ENCODE measurements at regions not wholly inside any gene's neighbourhood (a gene's known extent, or its start where the extent isn't known, plus 50 kb on each side); places are given as distances from the start of the nearest gene placed in this dataset.

DNA sequence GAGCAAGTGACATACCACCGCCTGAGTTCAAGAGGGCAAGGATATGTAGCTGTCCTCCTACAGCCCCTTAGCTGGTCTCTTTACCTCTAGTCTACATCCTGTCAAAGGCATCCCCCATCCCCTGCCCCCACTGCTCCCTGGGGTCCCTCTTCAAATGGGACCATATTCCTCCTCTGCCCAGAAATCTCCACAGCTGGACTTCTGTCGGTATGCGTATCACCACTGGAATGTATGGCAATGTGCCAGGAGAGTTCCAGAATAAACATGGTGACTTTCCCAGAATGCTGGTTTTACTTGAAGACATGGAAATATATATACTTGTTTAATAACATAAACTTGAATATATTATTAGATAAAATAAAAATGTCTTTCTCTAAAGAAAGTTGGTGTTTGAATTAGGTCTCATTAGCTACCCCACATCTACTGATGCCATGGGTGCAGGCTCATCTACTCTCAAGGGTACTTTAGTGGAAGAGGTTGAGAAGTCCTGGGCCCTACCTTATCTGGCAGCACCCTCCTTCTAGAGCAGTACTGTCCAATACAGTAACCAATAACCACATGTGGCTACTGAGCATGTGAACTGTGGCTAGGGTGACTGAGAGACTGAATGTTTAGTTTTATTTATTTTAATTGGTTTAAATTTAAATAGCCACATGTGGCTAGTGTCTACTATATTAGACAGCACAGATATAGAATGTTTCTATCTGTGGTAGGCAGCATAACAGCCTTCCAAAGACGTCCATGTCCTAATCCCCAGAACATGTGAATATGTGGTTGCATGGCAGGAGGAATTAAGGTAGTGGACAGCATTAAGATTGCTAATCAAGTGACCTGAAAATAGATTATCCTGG lies 181.7 kb upstream of the SLC30A5 start:
- DNase-seq = no peak

DNA sequence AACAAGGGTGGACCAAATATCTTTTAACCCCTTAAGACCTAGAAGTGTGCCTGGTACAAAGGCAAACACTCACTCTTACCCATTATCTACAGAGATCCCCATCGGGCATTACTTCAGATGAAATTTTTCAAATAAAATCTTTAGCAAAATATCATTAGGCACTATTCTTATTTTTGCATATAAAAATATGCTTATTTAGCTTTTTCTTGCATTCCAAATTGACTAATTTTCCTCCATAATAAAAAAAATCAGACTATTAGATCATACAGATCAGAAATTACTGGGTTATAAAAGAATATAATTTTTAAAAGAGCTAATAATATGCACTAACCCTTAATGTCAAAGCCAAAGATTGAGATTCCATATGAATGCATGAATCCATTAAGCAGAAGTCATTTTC lies 178.7 kb upstream of the SLC30A5 start:
- no peak for DNase-seq

DNA sequence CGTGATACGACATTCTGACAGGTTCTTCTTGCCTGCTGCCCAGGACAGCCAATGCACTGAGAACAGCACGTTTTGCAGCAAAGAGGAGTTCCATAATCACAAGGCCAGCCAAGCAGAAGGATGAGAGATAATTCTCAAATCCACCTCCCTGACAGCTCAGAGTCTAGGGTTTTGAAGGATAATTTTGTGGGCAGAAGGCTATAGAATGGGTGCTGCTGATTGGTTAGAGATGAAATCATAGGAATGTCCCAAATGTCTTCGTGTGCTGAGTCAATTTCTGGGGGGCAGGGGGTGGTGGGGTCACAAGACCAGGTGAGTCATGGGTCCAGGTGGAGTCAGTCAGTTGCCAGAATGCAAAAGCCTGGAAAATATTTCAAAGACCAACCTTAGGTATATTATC lies 175.5 kb upstream of the SLC30A5 start:
- no peak for DNase-seq

DNA sequence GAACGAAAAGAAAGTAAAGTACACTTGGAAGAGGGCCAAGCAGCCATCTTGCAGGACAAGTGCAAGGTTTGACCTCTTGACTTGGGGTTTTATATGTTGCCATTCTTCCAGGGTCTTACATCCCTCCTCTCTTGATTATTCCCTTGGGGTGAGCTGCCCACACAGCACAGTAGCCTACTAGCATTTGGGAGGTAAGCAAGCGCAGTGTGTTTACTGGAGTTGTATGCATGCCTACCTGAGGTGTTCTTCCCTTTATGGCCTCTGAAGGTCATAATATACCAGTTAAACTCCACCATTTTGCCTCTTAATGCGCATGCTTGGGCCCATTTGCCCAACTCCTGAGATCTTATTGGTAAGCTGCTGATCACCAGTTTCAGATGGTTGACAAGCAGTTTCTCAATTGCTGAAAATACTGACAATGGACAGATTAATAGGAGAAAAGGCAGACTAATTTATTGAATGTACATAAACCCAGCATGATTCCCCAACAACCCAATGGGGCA lies 173.8 kb upstream of the SLC30A5 start:
- DNase-seq = no peak

DNA sequence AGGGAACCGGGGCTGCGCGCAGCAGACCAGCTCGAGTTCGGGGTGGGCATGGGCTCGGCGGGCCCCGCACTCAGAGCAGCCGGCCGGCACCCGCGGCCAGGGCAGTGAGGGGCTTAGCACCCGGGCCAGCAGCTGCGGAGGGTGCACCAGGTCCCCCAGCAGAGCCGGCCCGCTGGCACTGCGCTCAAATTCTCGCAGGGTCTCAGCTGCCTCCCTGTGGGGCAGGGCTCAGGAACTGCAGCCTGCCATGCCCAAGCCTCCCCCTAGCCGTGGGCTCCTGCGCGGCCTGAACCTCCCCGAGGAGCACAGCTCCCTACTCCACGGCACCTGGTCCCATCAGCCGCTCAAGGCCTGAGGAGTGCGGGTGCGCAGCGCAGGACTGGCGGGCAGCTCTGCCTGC lies 172.9 kb upstream of the SLC30A5 start:
- DNase-seq = no peak

DNA sequence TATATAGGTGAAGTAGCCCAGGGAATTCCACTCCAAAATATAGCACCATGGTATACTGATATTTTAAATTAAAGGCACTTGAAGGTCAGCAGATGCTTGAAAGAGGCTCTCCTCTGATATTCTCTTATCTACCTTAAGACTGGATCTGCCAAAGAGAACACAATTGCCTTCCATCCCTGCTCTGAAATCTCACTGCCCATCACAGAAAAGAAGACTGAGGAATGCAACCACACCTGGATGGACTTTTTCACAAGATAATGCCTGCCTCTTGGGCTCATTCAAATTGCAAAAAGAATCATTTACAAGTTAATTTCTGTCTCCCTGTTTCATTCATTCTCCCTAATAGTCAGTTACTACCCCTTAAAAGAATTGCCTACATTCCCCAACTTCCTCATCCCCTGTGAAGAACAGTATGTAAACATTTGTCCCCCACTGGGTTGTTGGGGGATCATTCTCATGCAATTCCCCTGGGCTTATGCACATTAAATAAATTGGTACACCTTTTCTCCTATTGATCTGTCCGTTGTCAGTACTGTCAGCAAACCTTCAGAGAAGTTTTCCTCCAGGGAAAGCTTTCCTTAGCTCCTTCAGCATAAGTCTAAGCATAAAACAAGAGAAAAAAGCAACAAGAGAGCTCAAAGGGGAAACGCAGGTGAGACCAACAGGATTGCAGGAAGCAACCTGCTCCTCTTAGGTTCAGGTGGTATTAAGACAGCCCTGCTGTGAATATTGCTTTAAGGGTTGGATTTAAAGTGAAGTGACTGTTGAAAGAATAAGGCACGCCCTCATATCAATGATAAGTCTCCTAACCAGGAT lies 171.4 kb upstream of the SLC30A5 start:
- no peak for DNase-seq

DNA sequence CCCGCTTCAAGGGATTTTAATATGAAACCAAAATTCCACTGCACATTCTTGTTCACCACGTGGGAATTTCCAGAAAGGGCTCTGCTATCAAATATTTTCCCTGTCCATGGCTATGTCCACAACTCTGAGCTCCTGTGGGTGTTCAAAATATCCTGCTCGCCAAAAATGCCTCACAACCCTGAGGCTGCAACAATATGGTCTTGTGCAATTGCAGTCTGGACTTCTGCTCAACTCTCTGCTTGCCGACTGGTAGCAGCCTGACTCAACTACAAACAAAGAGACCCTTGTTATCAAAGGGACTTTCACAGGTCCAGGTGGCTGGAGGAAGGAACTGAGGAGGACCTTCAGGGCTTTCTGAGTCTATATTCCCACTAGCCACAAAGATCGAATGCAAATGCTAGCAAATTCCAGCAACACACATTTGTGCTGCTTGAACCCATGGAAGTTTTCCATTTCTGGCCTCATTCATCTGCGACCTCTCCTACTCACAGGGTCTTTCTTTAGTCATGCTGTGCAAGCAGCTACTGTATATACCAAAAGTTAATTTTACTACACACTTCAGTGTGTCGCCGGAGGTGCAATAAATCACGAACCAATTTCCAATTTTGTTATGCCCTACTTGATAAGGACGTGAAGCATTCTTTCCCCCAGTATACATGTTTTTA lies 169.2 kb upstream of the SLC30A5 start:
- no peak for DNase-seq

DNA sequence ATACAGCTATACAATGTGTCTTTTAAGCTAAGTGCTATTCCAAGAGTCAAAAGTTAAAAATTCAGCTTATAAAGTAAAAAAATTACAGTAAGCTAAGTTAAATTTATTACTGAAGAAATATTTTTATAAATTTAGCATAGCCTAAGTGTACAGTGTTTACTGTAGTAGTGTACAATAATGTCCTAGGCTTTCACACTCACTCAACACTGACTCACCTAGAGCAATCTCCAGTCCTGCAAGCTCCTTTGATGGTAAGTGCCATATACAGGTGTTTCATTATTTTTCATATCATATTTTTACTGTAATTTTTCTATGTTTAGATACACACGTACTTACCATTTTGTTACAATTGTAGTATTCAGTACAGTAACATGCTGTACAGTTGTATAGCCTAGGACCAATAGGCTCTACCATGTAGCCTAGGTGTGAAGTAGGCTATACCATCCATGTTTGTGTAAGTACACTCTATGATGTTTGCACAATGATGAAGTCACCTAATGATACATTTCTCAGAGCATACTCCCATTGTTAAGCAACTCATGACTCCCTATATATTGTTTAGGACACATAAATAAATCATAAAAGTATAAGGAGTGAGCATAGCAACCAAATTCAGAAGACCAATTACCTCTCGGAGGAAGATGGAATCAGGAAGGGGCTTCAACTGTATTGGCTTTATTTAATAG lies 165.1 kb upstream of the SLC30A5 start:
- no peak for DNase-seq

DNA sequence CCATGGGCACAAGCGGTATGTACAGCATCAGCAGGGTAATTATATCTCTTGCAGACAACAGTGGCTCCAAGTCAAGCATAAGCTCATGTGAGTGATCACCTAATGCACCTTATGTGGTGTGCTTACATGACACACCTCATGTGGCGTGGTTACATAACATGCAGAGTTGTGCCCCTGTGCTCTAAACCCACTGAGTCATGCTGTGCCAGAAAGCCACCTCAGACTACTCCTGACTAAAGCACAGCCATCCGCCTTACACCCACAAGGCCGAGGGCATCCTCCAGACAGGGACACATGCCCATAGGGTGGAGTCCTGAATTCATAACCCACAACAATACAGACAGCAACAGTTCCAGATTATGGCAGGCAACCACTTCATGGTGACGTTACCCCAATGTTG lies 163.7 kb upstream of the SLC30A5 start:
- DNase-seq = no peak

DNA sequence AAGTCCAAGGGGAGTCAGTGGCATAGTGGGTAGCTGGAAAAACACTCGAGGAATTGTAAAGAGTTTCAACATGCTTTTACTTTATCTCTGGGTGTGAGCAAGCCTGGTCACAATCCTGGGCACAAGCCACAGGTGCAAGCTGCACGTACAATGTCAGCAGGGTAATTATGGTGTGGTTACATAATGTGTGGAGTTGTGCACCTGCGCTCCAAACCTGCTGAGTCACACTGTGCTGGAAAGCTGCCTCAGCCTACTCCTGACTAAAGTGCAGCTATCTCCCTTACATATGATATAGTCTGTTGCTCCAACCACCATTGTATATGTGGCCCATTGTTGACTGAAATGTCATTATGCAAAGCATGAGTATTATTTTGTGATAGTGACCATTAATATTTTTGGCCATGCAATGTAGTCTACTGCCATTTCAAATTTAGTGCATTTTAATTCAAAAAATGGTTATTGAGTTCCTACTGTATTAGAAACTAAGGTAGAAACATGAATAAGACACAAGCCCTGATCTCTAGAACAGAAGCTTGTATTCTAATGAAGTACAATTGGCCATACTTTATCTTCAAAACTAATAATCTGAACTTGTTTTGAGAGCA lies 160.9 kb upstream of the SLC30A5 start:
- DNase-seq = peak; percentile 3

DNA sequence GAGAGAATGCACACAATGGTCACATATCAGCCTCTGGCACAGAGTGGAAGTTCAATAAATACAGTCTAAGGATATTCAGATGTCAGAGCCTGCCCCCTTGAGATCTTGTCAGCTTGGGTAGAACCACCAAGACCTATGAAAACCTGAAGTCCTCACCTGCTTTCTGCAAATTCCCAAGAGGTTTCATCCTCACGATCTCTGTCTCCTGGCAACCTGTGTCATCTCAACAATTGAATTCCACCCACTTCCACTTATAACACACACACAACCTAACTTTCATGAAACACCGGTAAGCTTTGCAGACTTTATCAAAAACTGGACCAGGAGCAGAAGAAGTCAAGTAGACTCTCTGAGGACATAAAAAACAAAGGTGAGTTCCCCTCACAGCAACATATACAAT lies 151.6 kb upstream of the SLC30A5 start:
- no peak for DNase-seq

DNA sequence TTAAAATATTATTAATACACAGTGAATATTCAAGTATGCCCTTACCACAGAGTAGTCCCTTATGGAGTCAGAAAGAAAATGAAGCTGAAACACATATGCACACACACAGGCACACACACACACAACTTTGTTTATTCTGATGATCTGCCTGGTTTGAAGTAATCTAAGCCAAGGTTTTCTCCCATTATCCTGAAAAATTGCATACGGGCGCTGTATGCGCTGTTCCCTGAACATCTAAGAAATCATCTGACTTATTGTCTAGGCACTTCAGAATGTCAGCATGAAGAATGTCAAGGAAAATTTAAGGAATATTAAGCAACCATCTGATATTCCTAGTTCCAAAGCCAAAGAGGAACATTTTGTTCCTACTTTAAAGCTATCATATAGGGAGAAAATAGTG lies 147.1 kb upstream of the SLC30A5 start:
- no peak for DNase-seq

DNA sequence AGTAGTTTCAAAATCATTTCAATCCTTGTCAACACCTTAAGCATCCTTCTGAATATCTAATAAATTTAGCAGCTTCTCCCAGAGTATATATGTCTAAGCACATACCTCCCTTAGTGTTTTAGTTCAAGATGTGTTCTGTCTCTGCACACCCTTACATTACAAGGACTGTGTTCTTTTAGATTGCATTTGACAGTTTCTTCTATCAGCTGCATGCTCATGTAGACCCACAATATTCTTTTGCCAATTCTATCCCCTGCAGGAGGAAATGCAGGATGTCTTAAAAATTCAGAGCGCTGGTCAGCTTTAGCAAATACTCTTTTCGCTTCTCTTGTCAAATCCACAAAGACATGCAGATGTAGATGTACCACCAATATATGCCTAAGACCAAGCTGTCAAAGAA lies 145.8 kb upstream of the SLC30A5 start:
- DNase-seq = no peak

DNA sequence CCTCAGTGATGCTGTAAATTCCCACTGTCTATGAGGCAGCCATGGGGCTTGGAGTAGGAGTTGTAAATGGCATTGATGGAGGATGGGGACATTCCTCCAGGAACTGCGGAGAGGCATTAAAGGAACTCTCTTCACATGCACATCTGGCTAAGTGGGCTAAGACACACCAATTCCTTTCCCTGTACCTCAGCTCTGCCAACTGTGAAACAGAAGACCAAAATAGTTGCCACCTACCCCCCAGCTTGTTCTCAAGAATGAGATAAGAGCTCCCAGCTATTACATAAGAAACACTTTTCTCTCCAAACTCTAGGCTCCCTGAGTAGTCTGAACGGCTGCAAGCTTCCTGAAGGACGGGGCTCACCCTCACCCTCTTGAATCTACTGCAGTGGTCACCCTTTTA lies 144.6 kb upstream of the SLC30A5 start:
- DNase-seq = no peak

DNA sequence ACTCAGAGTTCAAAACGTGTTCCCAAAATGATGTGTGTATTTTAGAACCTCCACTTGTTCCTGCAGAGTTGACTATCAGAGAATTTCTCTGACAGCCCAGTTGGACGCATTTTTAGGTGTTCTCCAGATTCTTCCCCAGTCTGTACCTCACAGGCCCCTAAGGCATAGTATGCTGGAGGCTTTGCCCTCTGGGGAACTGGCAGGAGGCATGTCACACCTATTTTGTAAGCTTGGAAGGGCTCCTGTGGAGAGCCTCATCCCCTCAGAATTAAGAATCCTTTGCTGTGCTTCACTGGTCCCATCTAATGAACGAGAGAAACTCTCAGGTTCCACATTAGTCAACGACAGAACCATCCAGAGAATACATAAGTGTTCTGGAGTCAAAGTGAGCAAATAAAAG lies 144.1 kb upstream of the SLC30A5 start:
- no peak for DNase-seq

DNA sequence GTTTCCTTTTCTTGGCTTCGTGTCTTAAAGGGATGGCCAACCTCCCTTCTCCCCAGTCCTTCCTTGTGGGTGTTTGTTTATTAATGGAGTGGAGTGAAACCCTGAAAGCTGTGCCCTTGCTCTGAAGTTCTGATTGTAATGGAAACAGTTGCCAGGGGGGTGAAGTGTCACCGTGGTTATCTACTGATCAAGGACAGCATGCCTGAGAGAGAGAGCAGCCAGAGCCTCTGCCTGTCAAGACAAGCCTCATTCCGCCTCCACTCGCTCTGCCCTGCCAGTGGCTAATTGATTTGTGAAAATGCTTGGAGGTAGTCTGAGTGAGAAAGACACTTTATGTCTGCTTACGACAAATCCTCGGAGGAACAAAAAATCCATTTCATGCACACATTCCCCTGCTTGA lies 143.7 kb upstream of the SLC30A5 start:
- no peak for DNase-seq

DNA sequence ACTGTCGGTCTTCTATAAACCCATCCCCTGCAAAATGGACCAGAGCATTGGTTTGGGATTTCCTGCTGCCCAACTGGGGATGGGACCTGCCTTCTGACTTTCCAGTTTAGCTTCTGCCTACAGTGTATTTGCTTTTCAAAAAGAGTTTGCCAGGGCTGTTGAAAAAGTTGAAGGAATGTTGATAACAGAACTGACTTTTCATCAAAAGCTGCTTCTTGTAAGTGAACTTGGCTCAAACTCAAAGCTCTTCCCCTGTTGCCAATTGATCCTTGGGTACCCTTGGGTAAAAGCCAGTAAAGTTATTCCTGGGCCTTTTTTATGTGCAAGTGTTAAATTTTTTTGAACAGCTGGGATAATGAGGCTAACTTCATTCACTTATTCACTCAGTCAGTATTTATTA lies 142.9 kb upstream of the SLC30A5 start:
- DNase-seq = no peak

DNA sequence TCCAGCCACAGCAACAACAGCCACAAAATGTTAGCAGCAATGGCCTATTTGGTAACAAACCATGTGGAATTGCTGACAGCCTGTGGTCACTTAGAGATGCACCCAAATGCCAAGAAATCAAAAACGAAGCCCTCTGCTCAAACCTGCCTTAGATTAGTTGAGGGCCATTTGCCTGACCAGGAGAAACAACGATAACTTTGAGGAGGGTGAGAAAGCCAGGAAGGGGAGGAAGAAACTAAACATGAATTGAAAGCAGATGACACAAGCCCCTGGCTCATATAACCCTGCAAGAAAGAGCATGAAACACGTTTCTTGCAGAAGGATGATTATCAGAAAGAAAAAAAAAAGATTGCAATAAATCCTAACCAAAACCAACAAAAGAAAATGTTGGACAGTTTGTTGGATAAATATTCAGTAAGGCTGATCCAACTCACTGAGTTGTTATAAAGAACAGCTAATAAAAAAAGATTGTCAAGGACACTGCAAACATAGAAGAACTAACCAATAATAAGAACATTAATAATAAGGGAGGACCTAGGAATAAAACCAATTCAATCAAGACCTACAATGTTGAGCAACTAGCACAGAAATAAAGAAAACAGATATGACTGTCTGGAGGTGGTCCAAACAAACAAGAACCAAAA lies 140.5 kb upstream of the SLC30A5 start:
- DNase-seq = no peak

DNA sequence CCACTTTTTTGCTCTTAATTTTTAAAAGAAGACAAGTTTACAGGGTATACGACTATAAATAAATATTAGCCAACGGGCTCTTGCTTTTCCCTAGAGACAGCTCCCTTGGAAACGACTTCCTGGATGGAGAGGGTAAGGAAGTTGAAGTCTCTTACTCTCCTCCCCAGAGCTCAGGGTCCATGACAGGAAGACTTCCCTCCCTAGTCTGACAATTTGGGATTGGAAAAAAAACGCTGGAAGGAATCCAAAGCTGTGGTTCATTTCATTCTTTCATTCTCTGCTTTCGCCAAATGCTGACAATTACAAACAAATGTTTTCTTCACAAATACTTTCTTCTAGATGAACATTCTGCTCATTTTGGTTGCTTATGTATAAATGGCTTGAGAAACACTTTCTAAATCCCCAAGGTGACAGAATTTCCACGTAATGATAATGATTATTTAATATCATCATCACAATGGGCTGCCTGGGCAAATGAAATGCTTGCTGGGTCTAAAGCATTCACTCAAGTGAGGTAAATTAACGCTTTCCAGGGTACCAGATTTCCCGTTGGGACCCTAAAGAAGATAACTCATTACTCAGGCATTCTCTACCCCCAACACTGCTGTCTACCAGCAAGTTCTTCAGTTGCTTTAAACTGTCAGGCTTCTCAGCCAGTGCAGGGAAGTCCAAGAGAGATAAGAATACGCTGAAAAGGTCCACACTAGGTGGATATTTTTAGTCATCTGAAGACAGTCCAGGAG lies 139.8 kb upstream of the SLC30A5 start:
- DNase-seq = no peak

DNA sequence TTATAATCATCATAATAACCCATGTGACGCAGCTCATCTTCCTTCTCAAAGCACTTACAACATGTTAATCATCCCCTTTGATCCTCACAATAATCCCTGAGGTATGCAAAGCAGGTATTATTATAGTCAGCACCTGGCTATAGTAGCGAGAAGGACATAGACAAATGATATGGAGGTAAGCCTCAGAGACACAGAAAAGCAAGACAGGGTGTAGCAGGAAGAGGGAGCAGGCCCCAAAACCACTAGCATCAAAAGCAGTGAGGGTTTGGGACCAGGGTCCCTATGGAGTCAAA lies 139.2 kb upstream of the SLC30A5 start:
- DNase-seq = no peak

DNA sequence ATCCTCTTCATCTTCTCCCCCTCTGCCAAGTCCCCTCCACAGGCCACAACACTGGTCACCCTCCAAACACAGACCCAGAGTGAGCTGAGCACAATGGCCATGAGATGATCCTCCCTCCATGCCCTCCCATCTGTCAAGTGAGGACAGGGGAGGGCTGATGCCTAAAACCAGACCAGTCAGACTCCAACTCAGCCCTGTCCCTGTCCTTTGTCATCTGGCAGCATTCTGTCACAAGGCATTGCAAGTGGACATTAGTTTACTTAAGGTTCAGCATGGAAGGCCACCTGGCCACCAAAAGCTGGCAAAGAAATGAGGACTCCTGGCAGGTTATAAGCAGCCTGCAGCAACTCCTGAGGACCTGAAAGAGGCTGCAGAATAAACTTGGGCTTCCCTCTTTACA lies 136.2 kb upstream of the SLC30A5 start:
- no peak for DNase-seq

DNA sequence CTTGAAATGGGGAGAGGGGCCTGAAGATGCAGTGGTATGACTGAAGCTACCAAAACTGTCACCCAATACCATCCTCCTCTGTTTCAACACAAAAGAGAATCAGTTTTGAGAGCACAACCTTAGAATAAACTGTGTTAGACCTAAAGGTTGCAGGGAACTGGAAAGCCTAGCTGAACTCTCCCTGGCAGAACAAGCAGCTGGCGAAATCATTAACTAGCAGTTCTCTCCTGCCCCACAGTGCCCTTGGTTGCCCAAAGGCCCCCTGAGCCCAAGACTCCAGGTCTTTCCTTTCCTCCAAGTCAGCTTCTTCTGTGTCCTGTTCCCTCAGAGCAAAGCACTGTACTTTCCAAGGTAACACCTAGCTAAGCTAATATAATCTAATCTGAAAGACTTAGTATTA lies 135.4 kb upstream of the SLC30A5 start:
- DNase-seq = no peak

Data from CD4-positive, alpha-beta T cell treated with Interleukin-6 for 4 hours (primary cell).